GM20000 (cell line): ENCODE measurements at regions not wholly inside any gene's neighbourhood (a gene's known extent, or its start where the extent isn't known, plus 50 kb on each side); places are given as distances from the start of the nearest gene placed in this dataset.
"Not testable (repeated sequence)": the region's sequence is repeated elsewhere in the genome, so short reads cannot be mapped to it uniquely, and the experiment has no call there.

Experiments
- DNase-seq: peaks from one replicate; pipeline ENCODE4 v3.0.0; 2012; ENCODE audit warnings: low spot score
- CTCF ChIP-seq: IDR thresholded peaks from 2 replicates; pipeline ENCODE4 v1.5.1; 2012; ENCODE audit warnings: mild to moderate bottlenecking, control low read depth; ENCODE audit errors: extremely low read depth, missing control alignments

DNA sequence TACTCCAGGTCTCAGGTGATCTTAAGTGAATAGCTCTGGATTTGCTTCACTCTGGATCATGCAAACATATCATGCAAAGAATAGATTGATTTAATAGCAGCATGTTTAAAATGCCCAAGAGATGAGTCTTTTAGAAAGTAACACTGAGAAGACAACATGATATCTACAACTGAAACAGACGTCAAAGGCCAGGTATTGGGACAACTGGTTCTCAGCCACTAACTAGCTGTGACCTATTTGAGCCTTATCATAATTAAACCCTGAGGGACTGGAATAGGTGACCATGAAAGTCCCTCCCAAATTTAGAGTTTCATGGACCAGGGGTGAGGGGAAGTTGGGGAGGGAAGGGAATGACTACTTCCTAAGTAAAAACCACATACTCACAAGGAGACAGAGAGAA, 95.7 kb downstream of the NIBAN1 start:
- TF ChIP-seq CTCF: no peak

GRCh38 chr1:184878002-184878401, 96.3 kb downstream of the NIBAN1 start:
- no peak for TF ChIP-seq CTCF
- no peak for DNase-seq

More for the DNA sequence above, 95.7 kb downstream of the NIBAN1 start:
- DNase-seq: no peak

- DNase-seq: not testable (repeated sequence)
Observed at GRCh38 chr1:184876015-184876414, 98.3 kb downstream of the NIBAN1 start.

- no peak for DNase-seq
- TF ChIP-seq CTCF: no peak
Observed at GRCh38 chr1:184875218-184875617, 99.1 kb downstream of the NIBAN1 start.

DNA sequence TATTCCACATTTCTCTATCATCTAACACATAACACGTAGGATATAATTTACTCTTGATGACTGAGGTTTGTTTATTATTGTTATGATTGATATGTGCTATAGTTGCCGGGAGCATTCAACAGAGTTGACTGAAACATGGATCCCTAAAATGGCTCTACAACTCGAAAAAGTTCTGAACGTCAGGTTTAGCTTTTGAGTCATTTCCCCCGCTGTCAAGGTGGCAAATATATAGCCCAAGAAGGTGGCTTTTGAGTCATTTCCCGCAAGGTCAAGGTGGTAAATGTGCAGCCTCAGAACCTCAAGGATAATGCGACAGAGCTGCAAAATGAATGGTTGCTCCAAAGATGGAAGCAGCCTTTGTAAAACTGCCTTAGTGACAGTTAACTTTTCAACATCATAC, 104.0 kb downstream of the NIBAN1 start:
- no peak for TF ChIP-seq CTCF
- no peak for DNase-seq

DNA sequence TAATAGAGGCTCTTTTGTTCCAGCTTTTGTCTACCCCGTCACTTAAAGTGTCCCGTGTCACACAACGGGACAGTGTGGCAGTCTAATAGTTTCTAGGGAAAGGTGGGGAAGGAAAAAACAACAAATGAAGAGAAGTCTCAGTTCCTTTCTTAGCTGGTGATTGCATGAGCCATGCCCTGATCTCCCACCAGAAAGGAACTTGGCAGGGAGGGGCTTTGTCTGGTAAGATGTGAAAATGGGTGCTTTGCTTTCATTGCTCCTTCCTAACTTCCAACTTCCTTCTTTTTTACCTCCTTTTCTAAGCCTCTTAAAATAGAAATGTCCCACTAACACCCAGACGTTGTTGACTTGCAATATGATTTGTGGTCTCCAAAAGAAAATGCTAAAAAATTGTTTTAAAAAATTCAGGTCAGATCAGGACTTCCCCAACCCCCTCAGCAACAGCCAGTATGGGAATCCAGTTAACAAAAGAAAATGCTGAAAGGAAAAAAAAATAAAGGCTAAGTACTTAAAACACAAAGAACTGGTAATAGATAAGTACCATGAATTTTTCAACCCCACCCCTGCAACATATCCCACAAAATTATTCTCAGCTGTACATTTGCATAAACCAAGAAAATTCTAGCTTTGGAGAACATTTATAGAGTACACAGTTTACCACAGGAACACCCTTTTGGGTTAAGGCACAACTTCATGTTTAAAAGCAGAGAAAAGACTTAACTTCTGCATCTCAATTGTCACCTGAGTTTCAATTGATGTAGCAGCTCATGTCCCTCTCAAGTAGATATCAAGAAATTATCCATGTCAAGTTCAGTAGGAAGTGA, 106.2 kb downstream of the NIBAN1 start:
- DNase-seq: no peak
- TF ChIP-seq CTCF: no peak

DNA sequence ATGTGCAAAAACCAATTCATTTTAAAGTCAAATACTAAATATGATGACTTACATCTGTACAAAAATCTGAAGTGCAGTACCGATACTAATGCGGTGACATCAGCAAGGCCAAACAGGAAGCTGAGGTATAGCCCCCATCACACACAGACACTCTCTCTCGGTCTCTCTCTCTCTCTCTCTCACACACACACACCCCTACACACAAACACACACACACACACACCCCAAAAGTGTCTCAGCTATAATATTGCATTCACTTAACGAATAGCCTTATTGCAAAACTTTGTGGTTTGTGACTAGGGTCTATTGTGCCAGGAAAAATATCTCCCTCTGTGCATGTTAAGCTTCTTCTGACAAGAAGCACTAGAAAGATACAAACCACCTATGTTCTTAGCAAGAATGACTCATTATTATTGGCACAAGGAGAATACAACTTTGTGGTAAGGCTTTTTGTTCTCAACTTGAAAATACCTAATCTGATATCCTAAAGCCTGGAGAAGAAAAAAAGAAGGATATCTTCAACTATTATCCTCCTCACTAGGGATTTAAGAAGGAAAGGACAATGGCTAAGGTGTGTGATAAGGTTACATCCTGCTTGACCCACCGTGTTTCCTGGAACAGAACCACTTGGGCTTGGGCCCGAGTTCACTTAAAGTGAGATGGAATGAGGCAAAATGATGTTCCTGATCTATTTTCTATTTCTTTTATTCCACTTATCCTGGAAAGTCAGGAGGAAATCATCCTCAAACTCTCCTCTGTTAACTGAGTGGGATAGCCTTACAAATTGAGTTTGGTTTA, 107.1 kb downstream of the NIBAN1 start:
- DNase-seq: peak; percentile 60

More for the DNA sequence above, 107.1 kb downstream of the NIBAN1 start:
- TF ChIP-seq CTCF: no peak
